Esophagus (tissue), 2 donors: ENCODE measurements at regions not wholly inside any gene's neighbourhood (a gene's known extent, or its start where the extent isn't known, plus 50 kb on each side); places are given as distances from the start of the nearest gene placed in this dataset.
"Not testable (repeated sequence)": the region's sequence is repeated elsewhere in the genome, so short reads cannot be mapped to it uniquely, and the experiment has no call there.

Experiments used
- H3K27ac ChIP-seq, 2 donors: one replicate each; pipeline ENCODE4 v1.5.1; 2013; ENCODE audit warnings: low read depth in 2 of 2, mild to moderate bottlenecking in 2 of 2, inconsistent platforms in 1 of 2, low read length in 1 of 2, moderate library complexity in 1 of 2
- H3K27me3 ChIP-seq, 2 donors: one replicate each; pipeline ENCODE4 v1.6.1; 2013; ENCODE audit warnings: low read length in 2 of 2, control low read depth in 1 of 2, mild to moderate bottlenecking in 1 of 2; ENCODE audit not compliant: insufficient read depth in 2 of 2, control insufficient read depth in 1 of 2
- H3K36me3 ChIP-seq, 2 donors: one replicate each; pipeline ENCODE4 v1.6.1; 2013; ENCODE audit warnings: low read length in 1 of 2; ENCODE audit not compliant: control insufficient read depth in 2 of 2, insufficient read depth in 2 of 2
- H3K4me1 ChIP-seq, 2 donors: one replicate each; pipeline ENCODE4 v1.6.1; 2013; ENCODE audit warnings: low read length in 1 of 2; ENCODE audit not compliant: control insufficient read depth in 2 of 2, insufficient read depth in 2 of 2
- H3K4me3 ChIP-seq, 2 donors: one replicate each; pipeline ENCODE4 v1.5.1; 2013; ENCODE audit warnings: low read length in 2 of 2, mild to moderate bottlenecking in 2 of 2, low read depth in 1 of 2, moderate library complexity in 1 of 2
- H3K9me3 ChIP-seq, 2 donors: one replicate each; pipeline ENCODE4 v1.6.1; 2013; ENCODE audit warnings: mild to moderate bottlenecking in 2 of 2, low read depth in 1 of 2, low read length in 1 of 2, moderate library complexity in 1 of 2; ENCODE audit not compliant: control insufficient read depth in 2 of 2, insufficient read depth in 1 of 2
- WGBS, 2 donors: extraction: QIAGEN DNeasy Blood & Tissue Kit; methylation state at CpG; one replicate each; pipeline ENCODE4 v1.1.7; 2013; 5-methylcytosine and 5-hydroxymethylcytosine counted together
- donor health status: healthy with polysubstance abuse.
- donor health status: Bipolar disorder and iron deficiency.

GRCh38 chr3:35446896-35447295 lies 192.4 kb upstream of the ARPP21 start:
- no peak overlapping the region for H3K4me3 ChIP-seq
- WGBS, 2 donors = 82 to 83% methylated on average over 2 of the region's 2 CpGs
- H3K4me1 ChIP-seq = no peaks in the 10 kb centered on the region
- no peaks in the 10 kb centered on the region for H3K9me3 ChIP-seq
- no peaks in the 10 kb centered on the region for H3K36me3 ChIP-seq
- no peaks in the 10 kb centered on the region for H3K27me3 ChIP-seq
- no peak overlapping the region for H3K27ac ChIP-seq

DNA sequence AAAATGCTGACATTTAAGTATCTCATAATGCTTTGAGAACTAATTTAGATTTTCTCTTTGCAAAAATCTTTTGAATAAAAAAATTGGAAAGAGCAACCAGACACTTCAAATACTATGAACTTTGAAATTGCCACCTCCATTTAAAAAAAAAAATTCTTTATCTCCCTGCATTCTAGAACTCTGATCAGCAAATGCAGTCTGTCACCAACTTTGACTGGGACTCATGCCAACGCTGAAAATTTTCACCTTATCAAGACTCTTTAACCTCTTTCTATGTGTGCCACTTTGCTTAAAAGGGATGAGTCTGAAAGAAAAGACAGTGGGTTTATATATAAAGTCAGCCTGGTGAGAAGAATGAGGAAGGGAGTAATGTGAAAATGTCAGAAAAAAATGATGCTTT lies 191.2 kb upstream of the ARPP21 start:
- WGBS, 2 donors = 34 to 41% methylated on average over 1 of the region's 1 CpG
- H3K36me3 ChIP-seq = no peaks in the 10 kb centered on the region

GRCh38 chr3:35448681-35449080 lies 190.6 kb upstream of the ARPP21 start:
- Histone ChIP-seq H3K4me3 (no peak overlapping the region), H3K4me1 (no peaks in the 10 kb centered on the region), H3K36me3 (no peaks in the 10 kb centered on the region), H3K27me3 (no peaks in the 10 kb centered on the region), H3K27ac (no peak overlapping the region), H3K9me3 (peaks cover 0 to 8% of the 10 kb centered on the region in 2 donors)
- WGBS, 2 donors = 78 to 81% methylated on average over 1 of the region's 1 CpG

More for the DNA sequence above, 191.2 kb upstream of the ARPP21 start:
- Histone ChIP-seq H3K9me3 (peaks cover 0 to 5% of the 10 kb centered on the region in 2 donors), H3K27ac (no peak overlapping the region), H3K4me3 (no peak overlapping the region), H3K4me1 (no peaks in the 10 kb centered on the region), H3K27me3 (no peaks in the 10 kb centered on the region)

DNA sequence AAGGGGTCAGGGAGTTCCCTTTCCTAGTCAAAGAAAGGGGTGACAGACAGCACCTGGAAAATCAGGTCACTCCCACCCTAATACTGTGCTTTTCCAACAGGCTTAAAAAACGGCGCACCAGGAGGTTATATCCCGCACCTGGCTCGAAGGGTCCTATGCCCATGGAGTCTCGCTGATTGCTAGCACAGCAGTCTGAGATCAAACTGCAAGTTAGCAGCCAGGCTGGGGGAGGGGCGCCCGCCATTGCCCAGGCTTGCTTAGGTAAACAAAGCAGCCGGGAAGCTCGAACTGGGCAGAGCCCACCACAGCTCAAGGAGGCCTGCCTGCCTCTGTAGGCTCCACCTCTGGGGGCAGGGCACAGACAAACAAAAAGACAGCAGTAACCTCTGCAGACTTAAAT lies 184.5 kb upstream of the ARPP21 start:
- not testable (repeated sequence) for H3K27me3 ChIP-seq, H3K4me3 ChIP-seq, H3K36me3 ChIP-seq, H3K9me3 ChIP-seq, H3K4me1 ChIP-seq, H3K27ac ChIP-seq
- 89 to 90% methylated on average over 8 to 9 of the region's 9 CpGs for WGBS, 2 donors

DNA sequence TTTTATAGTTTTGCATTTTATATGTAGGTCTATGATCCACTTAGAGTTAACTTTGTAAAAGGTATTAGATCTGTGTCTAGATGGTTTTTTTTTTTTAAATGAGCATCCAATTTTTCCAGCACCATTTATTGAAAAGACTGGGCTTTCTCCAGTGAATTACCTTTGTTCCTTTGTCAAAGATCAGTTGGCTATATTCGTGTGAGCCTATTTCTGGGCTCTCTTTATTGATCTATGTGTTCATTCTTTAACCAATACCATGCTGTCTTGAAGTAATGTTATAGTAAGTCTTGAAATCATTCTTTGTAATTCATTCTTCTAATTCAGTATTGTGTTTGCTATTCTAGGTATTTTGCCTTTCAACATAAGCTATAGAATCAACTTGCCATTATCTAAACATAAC lies 165.4 kb upstream of the ARPP21 start:
- no peaks in the 10 kb centered on the region for H3K4me1 ChIP-seq
- H3K36me3 ChIP-seq = no peaks in the 10 kb centered on the region
- H3K9me3 ChIP-seq = no peaks in the 10 kb centered on the region
- no peak overlapping the region for H3K27ac ChIP-seq
- 16 to 17% methylated on average over 1 of the region's 1 CpG for WGBS, 2 donors
- H3K4me3 ChIP-seq = no peak overlapping the region
- H3K27me3 ChIP-seq = no peaks in the 10 kb centered on the region

DNA sequence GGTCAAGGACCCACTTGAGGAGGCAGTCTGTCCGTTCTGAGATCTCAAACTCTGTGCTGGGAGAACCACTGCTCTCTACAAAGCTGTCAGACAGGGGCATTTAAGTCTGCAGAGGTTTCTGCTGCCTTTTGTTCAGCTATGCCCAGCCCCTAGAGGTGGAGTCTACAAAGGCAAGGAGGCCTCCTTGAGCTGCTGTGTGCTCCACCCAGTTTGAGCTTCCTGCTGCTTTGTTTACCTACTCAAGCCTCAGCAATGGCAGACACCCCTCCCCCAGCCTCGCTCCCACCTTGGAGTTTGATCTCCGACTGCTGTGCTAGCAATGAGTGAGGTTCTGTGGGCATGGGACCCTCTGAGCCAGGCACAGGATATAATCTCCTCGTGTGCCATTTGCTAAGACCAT lies 156.8 kb upstream of the ARPP21 start:
- H3K4me3 ChIP-seq, H3K36me3 ChIP-seq, H3K27ac ChIP-seq, H3K27me3 ChIP-seq, H3K4me1 ChIP-seq, H3K9me3 ChIP-seq: not testable (repeated sequence)
- 70 to 71% methylated on average over 4 of the region's 4 CpGs for WGBS, 2 donors

DNA sequence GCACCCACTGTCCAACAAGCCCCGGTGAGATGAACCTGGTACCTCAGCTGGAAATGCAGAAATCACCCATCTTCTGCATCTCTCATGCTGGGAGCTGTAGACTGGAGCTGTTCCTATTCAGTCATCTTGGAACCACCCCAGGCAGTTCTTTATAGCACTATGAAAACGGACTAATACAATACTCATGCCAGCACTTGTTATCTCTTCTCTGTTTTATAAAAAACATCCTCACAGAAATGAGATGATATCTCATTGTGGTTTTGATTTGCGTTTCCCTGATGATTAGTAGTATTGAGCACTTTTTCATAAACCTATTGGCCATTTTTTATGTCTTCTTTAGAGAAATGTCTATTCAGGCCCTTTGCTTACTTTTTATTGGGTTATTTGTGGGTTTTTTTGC lies 156.2 kb upstream of the ARPP21 start:
- Histone ChIP-seq H3K4me3 (no peak overlapping the region), H3K36me3 (no peaks in the 10 kb centered on the region), H3K27ac (no peak overlapping the region), H3K4me1 (no peaks in the 10 kb centered on the region), H3K27me3 (no peaks in the 10 kb centered on the region), H3K9me3 (no peaks in the 10 kb centered on the region)
- 50 to 61% methylated on average over 3 of the region's 3 CpGs for WGBS, 2 donors

GRCh38 chr3:35484929-35485530 lies 154.3 kb upstream of the ARPP21 start:
- 43 to 58% methylated on average over 1 of the region's 1 CpG for WGBS, 2 donors
- Histone ChIP-seq H3K9me3 (no peaks in the 10 kb centered on the region), H3K4me1 (no peaks in the 10 kb centered on the region), H3K27me3 (no peaks in the 10 kb centered on the region), H3K36me3 (no peaks in the 10 kb centered on the region), H3K27ac (no peak overlapping the region), H3K4me3 (no peak overlapping the region)

DNA sequence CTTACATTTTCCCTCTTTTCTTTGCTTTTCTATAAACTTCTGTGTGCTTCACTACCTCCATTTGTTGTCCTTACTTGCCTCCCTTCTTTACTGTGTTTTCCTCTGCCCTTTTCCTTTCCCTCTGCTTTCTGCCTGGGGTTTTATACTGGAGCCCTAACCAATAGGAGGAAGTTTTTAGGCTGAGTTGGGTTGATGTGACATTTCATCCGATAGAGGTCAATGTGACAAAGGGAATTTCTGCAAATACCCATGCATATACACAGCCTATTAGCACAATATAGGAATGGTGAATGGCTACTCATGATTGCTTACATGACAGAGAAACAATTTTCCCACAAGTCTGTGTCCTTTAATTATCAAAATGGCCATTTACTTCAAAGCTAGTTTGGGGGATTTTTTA lies 153.0 kb upstream of the ARPP21 start:
- Histone ChIP-seq H3K4me1 (no peaks in the 10 kb centered on the region), H3K4me3 (no peak overlapping the region), H3K27ac (no peak overlapping the region), H3K27me3 (no peaks in the 10 kb centered on the region), H3K36me3 (no peaks in the 10 kb centered on the region), H3K9me3 (no peaks in the 10 kb centered on the region)
- 56 to 57% methylated on average over 1 of the region's 1 CpG for WGBS, 2 donors

DNA sequence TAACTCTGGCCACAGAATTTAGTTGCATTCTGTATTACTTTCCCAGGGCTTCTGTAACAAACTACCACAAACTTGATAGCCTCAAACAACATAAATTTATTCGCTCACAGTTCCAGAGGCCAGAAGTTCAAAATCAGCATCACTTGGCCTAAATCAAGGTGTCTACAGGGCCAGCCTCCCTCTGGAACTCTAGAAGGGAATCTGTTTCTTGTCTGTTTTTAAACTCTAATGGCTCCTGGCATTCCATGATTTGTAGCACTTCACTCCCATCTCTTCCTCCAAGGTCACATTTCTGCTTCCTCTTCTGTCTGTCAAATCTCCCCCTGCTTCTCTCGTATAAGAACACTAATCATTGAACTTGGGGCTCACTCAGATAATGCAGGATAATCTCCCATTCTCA lies 151.9 kb upstream of the ARPP21 start:
- Histone ChIP-seq H3K27me3 (no peaks in the 10 kb centered on the region), H3K27ac (no peak overlapping the region), H3K4me3 (no peak overlapping the region), H3K36me3 (no peaks in the 10 kb centered on the region), H3K4me1 (no peaks in the 10 kb centered on the region), H3K9me3 (no peaks in the 10 kb centered on the region)
- 64 to 73% methylated on average over 2 of the region's 2 CpGs for WGBS, 2 donors
